Ascending aorta (tissue), 2 donors: ENCODE measurements at regions not wholly inside any gene's neighbourhood (a gene's known extent, or its start where the extent isn't known, plus 50 kb on each side); places are given as distances from the start of the nearest gene placed in this dataset.

ENCODE experiments used
- DNase-seq, 2 donors: peaks; one replicate each; pipeline ENCODE4 v3.0.0-alpha.2; 2019; ENCODE audit warnings: low spot score in 2 of 2
- H3K27ac ChIP-seq, 2 donors: fragments of 200-600 bp; sonication (generic); one replicate each; pipeline ENCODE4 v1.5.1; 2016 to 2017; ENCODE audit warnings: mild to moderate bottlenecking in 1 of 2
- H3K27me3 ChIP-seq: fragments of 200-600 bp; sonication (generic); one replicate; pipeline ENCODE4 v1.5.1; 2017
- H3K36me3 ChIP-seq, 2 donors: fragments of 200-600 bp; sonication (generic); one replicate each; pipeline ENCODE4 v1.5.1; 2016
- H3K4me1 ChIP-seq, 2 donors: fragments of 200-600 bp; sonication (generic); one replicate each; pipeline ENCODE4 v1.5.1; 2016 to 2017; ENCODE audit warnings: mild to moderate bottlenecking in 1 of 2
- H3K4me3 ChIP-seq, 2 donors: fragments of 200-600 bp; sonication (generic); one replicate each; pipeline ENCODE4 v1.5.1; 2016 to 2017; ENCODE audit warnings: mild to moderate bottlenecking in 1 of 2
- H3K9me3 ChIP-seq, 2 donors: fragments of 200-600 bp; sonication (generic); one replicate each; pipeline ENCODE4 v1.5.1; 2016
- CTCF ChIP-seq, 3 experiments: fragments of 200-600 bp in 2 of 3; fragments of 450-650 bp in 1 of 3; sonication (generic) in 2 of 3; IDR thresholded peaks; one replicate each; pipeline ENCODE4 v1.5.1; 2016 to 2019; ENCODE audit warnings: antibody characterized with exemption in 3 of 3, mild to moderate bottlenecking in 1 of 3, moderate library complexity in 1 of 3
- intact Hi-C: fragments of 100-400 bp; cut with DNase I; formaldehyde crosslinking; loops from one replicate; pipeline ENCODE4 v1.15.1; 2023

DNA sequence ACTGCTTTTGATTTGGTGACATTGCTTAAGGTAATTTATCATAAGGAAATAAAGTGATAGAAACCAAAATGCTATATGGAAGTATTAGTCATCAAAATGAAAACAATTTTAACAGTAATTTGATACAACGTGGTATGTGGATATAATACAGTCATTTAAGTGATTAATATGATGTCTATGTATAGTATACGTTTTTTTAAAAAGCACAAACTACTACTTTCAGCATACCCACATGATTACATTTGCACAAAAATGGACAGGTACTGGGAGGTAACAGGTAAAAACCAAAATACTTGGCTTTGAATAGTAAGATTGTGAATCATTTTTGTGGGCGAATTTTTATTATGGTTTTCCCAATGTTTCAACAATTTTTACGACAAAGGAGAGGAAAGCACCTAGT lies 97.6 kb downstream of the OGFRL1 start:
- no peak for TF ChIP-seq CTCF (IDR thresholded peaks at IDR 0.05)
- Histone ChIP-seq H3K4me3 (no peak overlapping the region), H3K27me3 (no peaks in the 10 kb centered on the region), H3K4me1 (peaks cover 0 to 4% of the 10 kb centered on the region in 2 donors), H3K36me3 (no peaks in the 10 kb centered on the region), H3K9me3 (no peaks in the 10 kb centered on the region), H3K27ac (no peak overlapping the region)
- intact Hi-C loops = loop anchor here (10.0 kb wide), 2 partner anchors 339 to 699 kb away; no protein-coding TSS in a partner anchor
- DNase-seq = no peak

DNA sequence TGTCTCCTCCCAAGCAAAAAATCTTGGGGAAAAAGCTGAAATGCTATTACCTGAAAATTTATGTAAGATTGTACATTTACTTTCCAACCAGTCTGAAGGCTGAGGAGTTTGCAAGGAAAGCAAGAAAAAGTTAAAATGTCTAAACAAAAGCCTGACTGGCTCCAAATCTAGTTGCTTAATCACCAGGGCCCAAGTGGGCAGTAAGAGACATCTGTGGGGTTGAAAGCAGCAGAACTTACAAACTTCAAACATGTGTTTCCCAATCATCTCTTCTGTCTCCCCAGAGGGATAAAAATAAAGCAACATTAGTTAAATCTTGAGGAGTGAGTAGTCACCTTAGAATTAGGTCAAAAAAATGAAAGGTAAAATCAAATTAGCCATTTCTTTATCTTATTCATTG lies 98.6 kb downstream of the OGFRL1 start:
- no peak for TF ChIP-seq CTCF (IDR thresholded peaks at IDR 0.05)
- intact Hi-C loops = loop anchor here (10.0 kb wide), 2 partner anchors 338 to 698 kb away; no protein-coding TSS in a partner anchor
- no peak for DNase-seq

DNA sequence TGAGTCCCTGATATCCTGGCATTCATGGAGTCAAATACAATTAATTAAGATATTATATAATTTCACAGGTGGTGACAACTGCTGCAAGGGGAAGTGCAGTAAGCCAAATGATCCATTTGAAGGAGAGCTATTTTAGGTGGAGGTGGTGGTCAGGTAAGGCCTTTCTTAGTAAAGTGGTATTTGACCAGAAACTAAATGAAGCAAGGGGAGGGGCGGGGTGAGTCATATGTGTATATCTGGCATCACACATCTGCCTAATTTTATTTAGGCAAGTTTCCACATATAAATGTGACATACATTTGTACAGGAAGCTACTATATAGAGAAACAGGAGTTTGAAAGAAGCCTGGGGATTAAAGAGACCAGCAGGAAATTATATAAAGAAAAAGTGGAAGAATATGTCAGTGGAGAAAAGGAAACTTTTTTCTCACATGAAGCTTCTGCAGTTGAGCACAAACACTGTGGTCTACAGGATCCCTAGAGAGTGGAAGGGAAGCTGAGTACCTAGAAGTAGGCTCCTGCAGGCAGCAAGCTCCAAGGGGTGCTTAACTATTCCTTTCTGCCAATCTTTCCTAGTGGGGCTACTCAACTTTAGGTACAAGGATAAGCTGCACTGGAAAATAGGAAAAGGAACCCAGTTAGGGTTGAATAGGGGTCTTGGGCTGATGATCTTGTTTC lies 99.6 kb downstream of the OGFRL1 start:
- no peak for DNase-seq
- Histone ChIP-seq H3K4me3 (no peak overlapping the region), H3K9me3 (no peaks in the 10 kb centered on the region), H3K4me1 (peaks cover 0 to 7% of the 10 kb centered on the region in 2 donors), H3K27ac (no peak overlapping the region), H3K27me3 (no peaks in the 10 kb centered on the region), H3K36me3 (no peaks in the 10 kb centered on the region)
- intact Hi-C loops = loop anchor here (10.0 kb wide), 2 partner anchors 337 to 697 kb away; no protein-coding TSS in a partner anchor
- TF ChIP-seq CTCF (IDR thresholded peaks at IDR 0.05) = no peak

More for the DNA sequence above, 98.6 kb downstream of the OGFRL1 start:
- H3K36me3 ChIP-seq = no peaks in the 10 kb centered on the region
- H3K27me3 ChIP-seq = no peaks in the 10 kb centered on the region
- no peaks in the 10 kb centered on the region for H3K9me3 ChIP-seq
- H3K27ac ChIP-seq = no peak overlapping the region
- H3K4me1 ChIP-seq = peaks cover 0 to 4% of the 10 kb centered on the region in 2 donors
- no peak overlapping the region for H3K4me3 ChIP-seq

DNA sequence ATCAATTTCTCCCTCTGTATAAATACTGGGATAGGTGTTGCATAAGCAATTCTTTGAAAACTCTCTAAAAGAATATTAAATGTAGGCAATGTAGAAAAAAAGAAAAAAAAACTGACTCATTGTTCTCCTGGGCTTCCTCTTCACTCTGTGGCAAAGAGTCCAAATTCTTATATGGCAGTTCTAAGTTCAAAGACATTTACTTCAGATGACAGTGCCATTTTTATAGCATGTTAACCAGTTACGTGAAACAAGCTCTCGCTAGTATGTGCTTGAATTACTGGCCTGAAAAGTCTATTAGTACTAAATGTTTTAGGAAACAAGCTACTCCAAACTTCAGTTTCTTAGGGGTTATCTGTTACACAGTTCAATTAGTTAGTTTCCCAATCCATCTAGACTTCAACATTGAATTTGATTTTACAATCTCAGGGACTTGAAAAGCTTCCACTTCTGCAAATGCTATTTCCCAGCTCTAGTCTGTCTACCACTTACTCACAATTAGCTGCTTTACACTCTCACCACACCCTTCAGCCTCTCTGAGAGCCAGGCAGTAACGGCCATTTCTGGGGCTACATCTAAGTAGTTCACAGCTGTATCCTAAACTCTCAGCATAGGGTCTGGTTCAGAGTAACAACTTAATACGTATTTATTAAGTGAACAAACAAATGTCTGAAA lies 100.4 kb downstream of the OGFRL1 start:
- no peaks in the 10 kb centered on the region for H3K27me3 ChIP-seq
- no peak for DNase-seq
- H3K4me1 ChIP-seq = peaks cover 0 to 14% of the 10 kb centered on the region in 2 donors
- intact Hi-C loops = loop anchor here (10.0 kb wide), 2 partner anchors 336 to 696 kb away; no protein-coding TSS in a partner anchor
- TF ChIP-seq CTCF (IDR thresholded peaks at IDR 0.05) = no peak
- no peaks in the 10 kb centered on the region for H3K9me3 ChIP-seq
- H3K36me3 ChIP-seq = no peaks in the 10 kb centered on the region
- H3K27ac ChIP-seq = no peak overlapping the region
- H3K4me3 ChIP-seq = no peak overlapping the region

DNA sequence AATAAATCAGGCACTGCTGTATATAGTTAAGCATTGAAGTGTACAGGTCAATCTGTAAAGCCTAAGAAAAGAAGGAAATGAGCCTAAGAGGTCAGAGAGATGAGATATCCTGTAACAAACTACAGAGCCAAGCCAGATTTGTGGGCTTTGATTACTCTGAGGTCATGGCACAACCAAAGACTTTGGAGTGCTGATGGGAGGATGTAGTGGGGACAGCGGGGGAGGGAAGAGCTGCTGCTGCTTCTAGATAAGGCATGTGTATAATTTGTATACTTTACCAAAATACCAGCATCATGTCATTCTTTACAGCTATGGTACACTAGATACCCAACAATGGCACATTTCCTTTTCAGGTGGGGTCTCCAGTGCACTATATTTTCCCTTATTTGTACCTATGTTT lies 102.5 kb downstream of the OGFRL1 start:
- Histone ChIP-seq H3K9me3 (no peaks in the 10 kb centered on the region), H3K4me1 (peaks cover 0 to 30% of the 10 kb centered on the region in 2 donors), H3K4me3 (no peak overlapping the region), H3K27me3 (no peaks in the 10 kb centered on the region), H3K36me3 (no peaks in the 10 kb centered on the region), H3K27ac (no peak overlapping the region)
- no peak for TF ChIP-seq CTCF (IDR thresholded peaks at IDR 0.05)
- no peak for DNase-seq
- intact Hi-C loops = no loop called here
